Duodenal mucosa (tissue), 2 donors: ENCODE measurements at regions not wholly inside any gene's neighbourhood (a gene's known extent, or its start where the extent isn't known, plus 50 kb on each side); places are given as distances from the start of the nearest gene placed in this dataset.

ENCODE experiments used
- H3K27ac ChIP-seq: one replicate; pipeline ENCODE4 v1.7.0; 2013; ENCODE audit warnings: low read depth, low read length
- H3K27me3 ChIP-seq, 2 donors: one replicate each; pipeline ENCODE4 v1.7.0; 2013; ENCODE audit warnings: low read length in 2 of 2, control low read depth in 1 of 2; ENCODE audit not compliant: insufficient read depth in 2 of 2, control insufficient read depth in 1 of 2
- H3K36me3 ChIP-seq, 2 donors: one replicate each; pipeline ENCODE4 v1.7.0; 2013; ENCODE audit warnings: low read length in 2 of 2, control low read depth in 1 of 2; ENCODE audit not compliant: insufficient read depth in 2 of 2, control insufficient read depth in 1 of 2
- H3K4me1 ChIP-seq, 2 donors: one replicate each; pipeline ENCODE4 v1.7.0; 2013; ENCODE audit warnings: low read length in 2 of 2, control low read depth in 1 of 2; ENCODE audit not compliant: insufficient read depth in 2 of 2, control insufficient read depth in 1 of 2
- H3K4me3 ChIP-seq, 2 donors: one replicate each; pipeline ENCODE4 v1.7.0; 2013; ENCODE audit warnings: low read length in 2 of 2, low read depth in 1 of 2
- H3K9ac ChIP-seq, 2 donors: one replicate each; pipeline ENCODE4 v1.7.0; 2013; ENCODE audit warnings: low read length in 2 of 2, low read depth in 1 of 2
- H3K9me3 ChIP-seq, 2 donors: one replicate each; pipeline ENCODE4 v1.7.0; 2013; ENCODE audit warnings: low read length in 2 of 2, control low read depth in 1 of 2; ENCODE audit not compliant: control insufficient read depth in 1 of 2

- H3K9ac ChIP-seq = no peak overlapping the region
- no peaks in the 10 kb centered on the region for H3K4me1 ChIP-seq
- no peak overlapping the region for H3K4me3 ChIP-seq
- no peaks in the 10 kb centered on the region for H3K9me3 ChIP-seq
- H3K27me3 ChIP-seq = no peaks in the 10 kb centered on the region
- no peaks in the 10 kb centered on the region for H3K36me3 ChIP-seq
- H3K27ac ChIP-seq = no peak overlapping the region
Observed at GRCh38 chr4:84413480-84413879, 85.6 kb downstream of the NKX6-1 start.

DNA sequence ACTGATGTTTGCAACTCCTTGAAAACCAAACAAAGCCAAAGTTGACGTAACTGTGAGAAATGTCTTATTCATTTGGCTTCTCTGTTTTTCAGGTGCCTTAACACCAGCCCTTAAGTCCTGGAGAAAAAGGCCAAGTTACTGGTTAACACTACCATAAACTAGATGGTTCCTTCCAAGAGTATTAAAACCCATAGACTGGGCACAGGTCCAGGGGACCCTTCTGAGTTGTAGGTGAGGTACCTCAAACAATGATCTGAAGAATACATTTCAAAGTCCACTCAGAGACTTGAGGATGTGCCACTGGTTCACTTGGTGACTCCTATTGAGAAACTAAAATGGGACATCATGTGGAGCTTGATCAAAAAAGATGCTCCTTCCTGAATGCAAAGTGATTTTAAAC is 87.0 kb downstream of the NKX6-1 start:
- Histone ChIP-seq H3K9ac (no peak overlapping the region), H3K36me3 (no peaks in the 10 kb centered on the region), H3K27me3 (no peaks in the 10 kb centered on the region), H3K4me3 (no peak overlapping the region), H3K4me1 (no peaks in the 10 kb centered on the region), H3K9me3 (no peaks in the 10 kb centered on the region), H3K27ac (no peak overlapping the region)

GRCh38 chr4:84407554-84408407 is 91.3 kb downstream of the NKX6-1 start:
- Histone ChIP-seq H3K4me3 (no peak overlapping the region), H3K9ac (no peak overlapping the region), H3K27me3 (no peaks in the 10 kb centered on the region), H3K27ac (no peak overlapping the region), H3K4me1 (no peaks in the 10 kb centered on the region), H3K36me3 (no peaks in the 10 kb centered on the region), H3K9me3 (no peaks in the 10 kb centered on the region)

DNA sequence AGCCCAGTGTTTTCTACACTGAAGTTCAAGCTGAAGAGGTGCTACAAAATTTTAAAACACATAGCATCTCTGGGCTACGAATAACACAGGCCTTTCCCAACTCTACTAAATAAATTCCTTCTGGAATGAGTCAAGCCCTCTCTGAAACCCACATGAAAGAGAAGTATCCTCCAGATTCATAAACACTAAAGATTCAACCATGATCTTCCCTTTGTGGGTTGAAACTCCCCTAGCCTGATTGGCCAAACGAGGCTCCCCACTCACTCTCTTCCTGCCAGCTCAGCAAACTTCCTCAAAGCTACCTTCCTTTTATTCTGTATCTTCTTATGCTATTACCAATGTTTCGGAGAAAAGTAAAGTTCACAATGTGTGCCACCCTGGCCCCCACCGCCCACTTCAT is 95.4 kb downstream of the NKX6-1 start:
- no peak overlapping the region for H3K27ac ChIP-seq
- no peaks in the 10 kb centered on the region for H3K9me3 ChIP-seq
- no peak overlapping the region for H3K9ac ChIP-seq
- H3K27me3 ChIP-seq = no peaks in the 10 kb centered on the region
- H3K4me1 ChIP-seq = no peaks in the 10 kb centered on the region
- no peaks in the 10 kb centered on the region for H3K36me3 ChIP-seq
- H3K4me3 ChIP-seq = no peak overlapping the region

DNA sequence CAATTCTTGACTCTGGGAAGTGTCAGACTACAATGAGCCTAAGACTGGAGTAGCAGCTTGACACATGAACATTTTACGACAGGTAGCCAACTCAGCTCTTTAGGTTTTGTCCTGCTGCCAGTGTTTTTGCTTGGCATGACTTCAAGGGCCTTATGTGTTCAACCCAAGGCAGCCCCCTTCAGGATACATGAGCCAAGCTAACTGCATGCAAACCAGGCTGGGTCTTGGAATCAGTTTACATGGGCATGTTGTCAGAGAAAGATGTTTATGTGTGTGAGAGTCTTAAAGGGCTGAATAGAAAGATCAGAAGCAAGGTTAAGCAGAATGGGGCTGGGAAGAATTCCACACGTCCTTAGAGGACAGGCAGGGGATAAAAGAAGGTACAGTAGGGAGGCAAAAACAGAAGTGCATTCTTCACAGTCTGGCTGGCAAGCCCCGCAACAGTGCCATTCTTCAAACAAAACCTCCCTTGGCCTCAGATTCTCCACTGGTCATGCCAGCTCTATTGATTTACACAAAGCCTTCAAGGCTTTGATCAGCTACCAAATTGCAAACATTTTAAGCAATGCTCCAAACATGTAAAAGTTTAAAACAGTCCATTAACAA is 97.3 kb downstream of the NKX6-1 start:
- no peaks in the 10 kb centered on the region for H3K36me3 ChIP-seq
- H3K9me3 ChIP-seq = no peaks in the 10 kb centered on the region
- H3K27me3 ChIP-seq = no peaks in the 10 kb centered on the region
- H3K27ac ChIP-seq = no peak overlapping the region
- no peak overlapping the region for H3K9ac ChIP-seq
- no peaks in the 10 kb centered on the region for H3K4me1 ChIP-seq
- H3K4me3 ChIP-seq = no peak overlapping the region

DNA sequence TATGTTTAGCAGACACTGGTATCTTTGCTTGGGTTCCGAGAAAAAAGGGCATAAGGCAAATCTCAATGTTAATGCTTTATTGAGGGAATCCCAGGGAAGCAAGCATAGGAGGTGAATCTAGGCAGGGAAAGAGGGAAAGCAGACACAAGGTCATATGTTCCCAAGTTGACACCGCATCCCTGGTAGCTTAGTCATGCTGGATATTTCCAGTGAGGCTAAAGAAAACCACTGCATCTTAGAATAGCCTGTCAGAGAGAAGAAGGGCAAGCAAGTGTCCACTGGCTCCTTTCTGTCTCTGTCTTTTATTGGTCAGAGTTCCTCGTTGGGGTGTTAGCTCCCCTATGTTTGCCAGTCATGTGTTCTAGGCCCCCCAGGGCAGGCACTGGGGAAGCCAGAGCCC is 104.7 kb downstream of the NKX6-1 start:
- no peaks in the 10 kb centered on the region for H3K36me3 ChIP-seq
- no peak overlapping the region for H3K27ac ChIP-seq
- H3K9me3 ChIP-seq = no peaks in the 10 kb centered on the region
- no peaks in the 10 kb centered on the region for H3K27me3 ChIP-seq
- H3K9ac ChIP-seq = no peak overlapping the region
- no peaks in the 10 kb centered on the region for H3K4me1 ChIP-seq
- no peak overlapping the region for H3K4me3 ChIP-seq

GRCh38 chr4:84392951-84393590 is 106.0 kb downstream of the NKX6-1 start:
- Histone ChIP-seq H3K9me3 (no peaks in the 10 kb centered on the region), H3K27me3 (no peaks in the 10 kb centered on the region), H3K4me3 (no peak overlapping the region), H3K9ac (no peak overlapping the region), H3K4me1 (no peaks in the 10 kb centered on the region), H3K27ac (no peak overlapping the region), H3K36me3 (no peaks in the 10 kb centered on the region)

- Histone ChIP-seq H3K9ac (no peak overlapping the region), H3K27ac (no peak overlapping the region), H3K4me1 (no peaks in the 10 kb centered on the region), H3K27me3 (no peaks in the 10 kb centered on the region), H3K36me3 (no peaks in the 10 kb centered on the region), H3K4me3 (no peak overlapping the region), H3K9me3 (no peaks in the 10 kb centered on the region)
Observed at GRCh38 chr4:84389406-84389805, 109.7 kb downstream of the NKX6-1 start.

- H3K9me3 ChIP-seq = no peaks in the 10 kb centered on the region
- H3K36me3 ChIP-seq = no peaks in the 10 kb centered on the region
- H3K27me3 ChIP-seq = no peaks in the 10 kb centered on the region
- H3K4me3 ChIP-seq = no peak overlapping the region
- H3K4me1 ChIP-seq = no peaks in the 10 kb centered on the region
- no peak overlapping the region for H3K9ac ChIP-seq
- H3K27ac ChIP-seq = no peak overlapping the region
Observed at GRCh38 chr4:84385203-84385602, 113.9 kb downstream of the NKX6-1 start.

- no peaks in the 10 kb centered on the region for H3K4me1 ChIP-seq
- H3K9ac ChIP-seq = no peak overlapping the region
- no peak overlapping the region for H3K4me3 ChIP-seq
- H3K9me3 ChIP-seq = no peaks in the 10 kb centered on the region
- H3K27ac ChIP-seq = no peak overlapping the region
- H3K36me3 ChIP-seq = no peaks in the 10 kb centered on the region
- no peaks in the 10 kb centered on the region for H3K27me3 ChIP-seq
Observed at GRCh38 chr4:84384801-84385200, 114.3 kb downstream of the NKX6-1 start.
